Upper lobe of left lung (tissue), 6 donors: ENCODE measurements at regions not wholly inside any gene's neighbourhood (a gene's known extent, or its start where the extent isn't known, plus 50 kb on each side); places are given as distances from the start of the nearest gene placed in this dataset.

Experiments used
- ATAC-seq, 2 donors: fragments of 200-7000 bp; cut with Tn5 transposase; one replicate each; pipeline ENCODE4 v1.9.1; 2022; ENCODE audit warnings: mild to moderate bottlenecking in 2 of 2, moderate library complexity in 2 of 2; ENCODE audit not compliant: low FRiP score in 2 of 2
- DNase-seq, 2 donors: peaks; one replicate each; pipeline ENCODE4 v3.0.0-alpha.2; 2019 to 2020
- H3K27ac ChIP-seq, 4 donors: fragments of 200-600 bp; sonication (generic); one replicate each; pipeline ENCODE4 v1.5.1; 2016 to 2019
- H3K27me3 ChIP-seq, 4 donors: fragments of 200-600 bp; sonication (generic); one replicate each; pipeline ENCODE4 v1.5.1; 2017 to 2019
- H3K36me3 ChIP-seq, 4 donors: fragments of 200-600 bp; sonication (generic); one replicate each; pipeline ENCODE4 v1.5.1; 2016 to 2019
- H3K4me1 ChIP-seq, 4 donors: fragments of 200-600 bp; sonication (generic); one replicate each; pipeline ENCODE4 v1.5.1; 2018 to 2019
- H3K4me3 ChIP-seq, 4 donors: fragments of 200-600 bp; sonication (generic); one replicate each; pipeline ENCODE4 v1.5.1; 2017 to 2019; ENCODE audit warnings: mild to moderate bottlenecking in 2 of 4, moderate library complexity in 1 of 4
- H3K9me3 ChIP-seq, 4 donors: fragments of 200-600 bp; sonication (generic); one replicate each; pipeline ENCODE4 v1.5.1; 2018 to 2019
- EP300 ChIP-seq, 4 donors: sonication (generic); formaldehyde crosslinking; IDR thresholded peaks; one replicate each; pipeline ENCODE4 v1.5.1; 2017; ENCODE audit warnings: antibody characterized with exemption in 4 of 4, control low read depth in 2 of 4
- POLR2A ChIP-seq, 4 donors: fragments of 450-650 bp; IDR thresholded peaks; one replicate each; pipeline ENCODE4 v1.5.1; 2016 to 2017; ENCODE audit warnings: antibody characterized with exemption in 4 of 4, mild to moderate bottlenecking in 2 of 4
- POLR2AphosphoS5 ChIP-seq, 2 donors: sonication (generic); formaldehyde crosslinking; IDR thresholded peaks; one replicate each; pipeline ENCODE4 v1.5.1; 2017; ENCODE audit warnings: antibody characterized with exemption in 2 of 2
- whole genome bisulfite sequencing, 2 donors: methylation state at CpG; one replicate each; pipeline ENCODE4 v1.1.5; 2017 to 2018; 5-methylcytosine and 5-hydroxymethylcytosine counted together
- TF ChIP-seq, protein P1 (sequence below), 6 experiments: fragments of 450-650 bp in 4 of 6; fragments of 200-600 bp in 2 of 6; sonication (generic) in 2 of 6; IDR thresholded peaks; one replicate each; pipeline ENCODE4 v1.5.1; 2016 to 2019; ENCODE audit warnings: antibody characterized with exemption in 6 of 6
- donor health status: DM: no; HTN: no; CAD: no; lungs with moderate emphysema.
- donor health status: DM: no; HTN: yes; CAD: no; lungs with severe emphysema.

DNA sequence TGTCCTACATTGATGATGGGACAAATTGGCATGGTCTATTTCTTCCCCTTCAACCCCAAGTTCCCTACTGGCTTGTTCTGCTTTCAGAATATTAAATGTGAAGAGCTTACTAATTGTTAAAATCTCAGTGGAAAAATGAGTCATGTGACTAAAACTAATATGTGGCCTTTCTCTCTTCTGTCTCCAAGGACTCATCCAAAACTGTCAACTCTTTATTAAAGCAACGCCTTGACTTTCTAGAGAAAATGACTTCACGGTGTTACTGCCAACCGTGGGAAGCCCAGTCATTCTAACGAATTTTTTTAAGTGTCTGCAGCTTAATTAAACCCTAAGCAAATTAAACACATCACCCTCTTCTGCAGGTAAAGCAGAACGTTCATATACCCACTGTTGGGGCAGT, 431.6 kb downstream of the DTWD2 start:
- no peaks in the 10 kb centered on the region for H3K27me3 ChIP-seq
- TF ChIP-seq POLR2AphosphoS5 (IDR thresholded peaks at IDR 0.05) (no peak), POLR2A (IDR thresholded peaks at IDR 0.05) (no peak), EP300 (IDR thresholded peaks at IDR 0.05) (no peak)
- TF ChIP-seq, protein P1, sequence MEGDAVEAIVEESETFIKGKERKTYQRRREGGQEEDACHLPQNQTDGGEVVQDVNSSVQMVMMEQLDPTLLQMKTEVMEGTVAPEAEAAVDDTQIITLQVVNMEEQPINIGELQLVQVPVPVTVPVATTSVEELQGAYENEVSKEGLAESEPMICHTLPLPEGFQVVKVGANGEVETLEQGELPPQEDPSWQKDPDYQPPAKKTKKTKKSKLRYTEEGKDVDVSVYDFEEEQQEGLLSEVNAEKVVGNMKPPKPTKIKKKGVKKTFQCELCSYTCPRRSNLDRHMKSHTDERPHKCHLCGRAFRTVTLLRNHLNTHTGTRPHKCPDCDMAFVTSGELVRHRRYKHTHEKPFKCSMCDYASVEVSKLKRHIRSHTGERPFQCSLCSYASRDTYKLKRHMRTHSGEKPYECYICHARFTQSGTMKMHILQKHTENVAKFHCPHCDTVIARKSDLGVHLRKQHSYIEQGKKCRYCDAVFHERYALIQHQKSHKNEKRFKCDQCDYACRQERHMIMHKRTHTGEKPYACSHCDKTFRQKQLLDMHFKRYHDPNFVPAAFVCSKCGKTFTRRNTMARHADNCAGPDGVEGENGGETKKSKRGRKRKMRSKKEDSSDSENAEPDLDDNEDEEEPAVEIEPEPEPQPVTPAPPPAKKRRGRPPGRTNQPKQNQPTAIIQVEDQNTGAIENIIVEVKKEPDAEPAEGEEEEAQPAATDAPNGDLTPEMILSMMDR (IDR thresholded peaks at IDR 0.05) = no peak
- 78 to 79% methylated on average over 5 of the region's 5 CpGs for WGBS, 2 donors
- H3K27ac ChIP-seq = no peak overlapping the region
- H3K4me3 ChIP-seq = no peak overlapping the region
- DNase-seq = no peak
- ATAC-seq = no peak
- no peaks in the 10 kb centered on the region for H3K9me3 ChIP-seq
- no peaks in the 10 kb centered on the region for H3K36me3 ChIP-seq
- H3K4me1 ChIP-seq = no peaks in the 10 kb centered on the region

DNA sequence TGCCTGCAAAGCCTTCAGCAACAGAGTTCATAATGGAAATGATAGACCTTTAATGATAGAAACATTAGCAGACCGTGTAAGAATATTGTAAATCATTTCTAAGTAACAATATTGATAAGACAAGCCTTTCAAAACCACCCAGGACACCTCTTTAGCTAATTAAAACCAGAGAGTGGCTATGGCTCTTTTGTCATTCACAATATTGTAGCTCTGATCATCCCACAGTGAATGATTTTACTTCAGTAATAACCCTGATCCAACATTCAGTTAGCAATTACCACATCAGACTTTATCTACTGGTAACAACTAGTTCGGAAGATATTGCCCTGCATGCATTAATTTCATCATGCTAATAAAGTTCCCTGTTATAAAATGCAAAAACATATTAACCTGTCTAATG, 432.6 kb downstream of the DTWD2 start:
- Histone ChIP-seq H3K9me3 (no peaks in the 10 kb centered on the region), H3K4me1 (no peaks in the 10 kb centered on the region), H3K36me3 (no peaks in the 10 kb centered on the region), H3K4me3 (no peak overlapping the region), H3K27me3 (no peaks in the 10 kb centered on the region), H3K27ac (no peak overlapping the region)
- TF ChIP-seq POLR2A (IDR thresholded peaks at IDR 0.05) (no peak), EP300 (IDR thresholded peaks at IDR 0.05) (no peak), POLR2AphosphoS5 (IDR thresholded peaks at IDR 0.05) (no peak)
- TF ChIP-seq, protein P1 (IDR thresholded peaks at IDR 0.05) = no peak
- DNase-seq = no peak
- WGBS, 2 donors = 92 to 93% methylated on average over 2 of the region's 2 CpGs
- no peak for ATAC-seq

DNA sequence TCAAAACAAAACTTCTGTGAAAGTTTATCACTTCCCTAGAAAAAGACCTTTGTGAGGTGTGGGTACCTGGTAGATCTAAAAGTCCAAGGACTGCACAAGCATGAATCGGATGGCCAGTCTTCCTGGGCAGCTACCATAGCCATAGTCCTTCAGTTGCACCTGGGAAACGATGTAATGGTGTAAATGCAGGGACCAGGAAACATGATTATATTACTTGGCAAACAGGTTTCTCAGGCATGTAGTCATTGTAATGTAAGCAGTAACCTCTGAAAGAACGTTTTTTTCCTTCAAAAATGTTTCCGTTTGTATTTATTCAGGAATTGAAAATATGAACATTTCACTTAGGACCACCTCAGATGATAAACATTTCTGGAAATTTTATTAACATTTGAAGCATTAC, 433.4 kb downstream of the DTWD2 start:
- TF ChIP-seq POLR2A (IDR thresholded peaks at IDR 0.05) (no peak), EP300 (IDR thresholded peaks at IDR 0.05) (no peak)
- 59 to 60% methylated on average over 4 of the region's 4 CpGs for WGBS, 2 donors
- H3K36me3 ChIP-seq = no peaks in the 10 kb centered on the region
- H3K4me3 ChIP-seq = no peak overlapping the region
- no peaks in the 10 kb centered on the region for H3K27me3 ChIP-seq
- ATAC-seq = no peak
- no peak for DNase-seq
- H3K9me3 ChIP-seq = no peaks in the 10 kb centered on the region
- H3K27ac ChIP-seq = no peak overlapping the region
- H3K4me1 ChIP-seq = no peaks in the 10 kb centered on the region

DNA sequence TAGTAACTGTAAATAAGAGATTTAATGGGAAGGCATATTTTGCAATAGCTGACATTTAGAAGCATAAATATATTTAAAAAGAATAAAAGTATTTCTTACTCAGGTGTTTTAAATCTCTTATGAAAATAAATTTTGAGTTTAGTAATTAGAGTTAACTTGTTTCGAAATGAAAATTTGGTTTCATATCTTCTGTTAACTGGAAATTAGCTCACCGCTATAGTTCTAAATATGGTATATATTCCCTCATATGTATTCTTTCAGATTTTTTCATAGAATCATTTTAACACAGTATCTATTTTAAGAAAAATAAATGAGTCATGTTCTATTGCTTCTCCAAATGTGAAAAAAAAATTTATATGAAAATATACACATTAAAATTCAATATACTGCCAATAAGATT, 434.1 kb downstream of the DTWD2 start:
- Histone ChIP-seq H3K36me3 (no peaks in the 10 kb centered on the region), H3K4me1 (no peaks in the 10 kb centered on the region), H3K4me3 (no peak overlapping the region), H3K27ac (no peak overlapping the region), H3K9me3 (no peaks in the 10 kb centered on the region), H3K27me3 (no peaks in the 10 kb centered on the region)
- 89 to 90% methylated on average over 2 of the region's 2 CpGs for WGBS, 2 donors
- ATAC-seq (no peak), DNase-seq (no peak)
- no peak for TF ChIP-seq POLR2AphosphoS5 (IDR thresholded peaks at IDR 0.05)
- TF ChIP-seq POLR2A (IDR thresholded peaks at IDR 0.05) = no peak
- no peak for TF ChIP-seq EP300 (IDR thresholded peaks at IDR 0.05)
- TF ChIP-seq, protein P1 (IDR thresholded peaks at IDR 0.05) = no peak

DNA sequence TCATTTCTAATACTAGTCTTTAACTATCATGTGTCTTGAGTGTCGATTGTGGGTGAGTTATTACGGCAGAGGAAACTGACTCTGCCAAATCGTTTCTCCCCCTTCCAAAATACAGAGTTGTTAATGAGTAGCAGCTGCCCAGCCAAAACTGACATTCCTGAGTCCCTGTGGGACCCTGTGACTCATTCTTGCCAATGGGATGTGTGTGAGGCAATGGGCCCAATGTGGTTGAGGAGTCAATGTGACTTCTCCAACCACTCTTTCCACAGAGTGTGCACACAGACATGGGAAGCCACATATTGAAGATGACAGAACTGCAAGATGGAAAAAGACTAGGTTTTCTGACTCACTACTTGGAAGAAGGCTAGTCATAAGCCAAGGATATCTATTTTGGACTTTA, 434.7 kb downstream of the DTWD2 start:
- ATAC-seq = peak in 1 of 2 donors; percentile 40

More for the DNA sequence above, 434.7 kb downstream of the DTWD2 start:
- no peaks in the 10 kb centered on the region for H3K4me1 ChIP-seq
- TF ChIP-seq EP300 (IDR thresholded peaks at IDR 0.05) (no peak), POLR2A (IDR thresholded peaks at IDR 0.05) (no peak), POLR2AphosphoS5 (IDR thresholded peaks at IDR 0.05) (peak; percentile 28 to 40)
- TF ChIP-seq, protein P1 (IDR thresholded peaks at IDR 0.05) = no peak
- H3K4me3 ChIP-seq = no peak overlapping the region
- 64 to 79% methylated on average over 3 of the region's 3 CpGs for WGBS, 2 donors
- no peak for DNase-seq
- no peaks in the 10 kb centered on the region for H3K27me3 ChIP-seq
- no peak overlapping the region for H3K27ac ChIP-seq
- no peaks in the 10 kb centered on the region for H3K9me3 ChIP-seq
- no peaks in the 10 kb centered on the region for H3K36me3 ChIP-seq
